ENCODE measurements at regions not wholly inside any gene's neighbourhood (a gene's known extent, or its start where the extent isn't known, plus 50 kb on each side); places are given as distances from the start of the nearest gene placed in this dataset.

GRCh38 chr1:65486613-65487012 is 66.1 kb downstream of the LEPR start:
- no peak for DNase-seq

- DNase-seq, result no peak
Measured at GRCh38 chr1:65489481-65489880, 69.0 kb downstream of the LEPR start.

GRCh38 chr1:65490231-65491009 is 70.0 kb downstream of the LEPR start:
- no peak for DNase-seq

- DNase-seq, result no peak
Measured at GRCh38 chr1:65491472-65491871, 71.0 kb downstream of the LEPR start.

DNA sequence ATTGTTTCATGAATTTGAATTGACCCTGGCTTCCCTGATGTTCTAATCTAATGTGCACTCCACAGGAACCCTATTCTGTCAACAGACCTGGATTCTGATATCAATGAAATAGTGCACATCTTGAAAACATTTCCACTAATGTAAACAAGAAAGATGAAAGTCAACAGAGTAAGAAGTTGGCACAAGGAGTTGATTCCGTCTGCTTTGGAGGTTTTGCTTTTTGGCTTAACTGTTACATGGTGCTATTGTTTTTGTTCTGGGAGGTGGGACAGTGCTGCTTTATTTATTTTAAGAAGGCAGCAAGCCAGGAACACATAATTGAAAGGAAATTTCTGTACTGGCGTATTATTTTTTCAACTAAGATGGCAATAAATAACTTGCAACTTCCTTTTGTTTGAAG is 73.3 kb downstream of the LEPR start:
- DNase-seq, result no peak

DNA sequence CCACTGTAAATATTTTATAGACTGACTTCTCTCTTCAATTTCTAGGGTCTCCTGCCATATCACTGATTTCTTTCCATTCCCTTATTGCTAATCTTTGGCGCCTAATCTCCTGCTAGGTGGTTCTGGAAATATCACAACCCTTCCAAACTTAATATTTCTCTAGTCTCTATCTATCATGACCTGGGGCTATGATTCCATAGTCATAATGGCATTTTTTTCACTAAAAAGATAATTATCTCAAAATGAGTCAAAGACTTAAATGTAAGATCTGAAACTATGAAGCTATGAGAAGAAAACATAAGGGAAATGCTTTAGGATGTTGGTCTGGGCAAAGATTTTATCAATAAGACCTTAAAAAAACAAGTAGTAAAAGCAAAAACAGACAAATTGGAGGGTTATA is 74.2 kb downstream of the LEPR start:
- no peak for DNase-seq

DNA sequence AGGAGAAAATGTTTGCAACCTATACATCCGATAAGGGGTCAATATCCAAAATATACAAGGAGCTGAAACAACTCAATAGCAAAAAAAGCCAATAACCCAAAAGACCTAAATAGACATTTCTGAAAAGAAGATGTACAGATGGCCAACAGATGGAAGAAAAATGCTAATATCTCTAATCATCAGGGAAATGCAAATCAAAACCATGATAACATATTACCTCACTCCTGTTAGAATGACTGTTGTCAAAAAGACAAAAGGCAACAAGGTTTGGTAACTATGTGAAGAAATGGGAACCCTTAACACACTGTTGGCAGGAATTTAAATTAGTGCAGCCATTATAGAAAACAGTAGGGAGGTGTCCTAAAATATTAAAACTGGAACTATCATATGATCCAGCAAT is 74.7 kb downstream of the LEPR start:
- no peak for DNase-seq

DNA sequence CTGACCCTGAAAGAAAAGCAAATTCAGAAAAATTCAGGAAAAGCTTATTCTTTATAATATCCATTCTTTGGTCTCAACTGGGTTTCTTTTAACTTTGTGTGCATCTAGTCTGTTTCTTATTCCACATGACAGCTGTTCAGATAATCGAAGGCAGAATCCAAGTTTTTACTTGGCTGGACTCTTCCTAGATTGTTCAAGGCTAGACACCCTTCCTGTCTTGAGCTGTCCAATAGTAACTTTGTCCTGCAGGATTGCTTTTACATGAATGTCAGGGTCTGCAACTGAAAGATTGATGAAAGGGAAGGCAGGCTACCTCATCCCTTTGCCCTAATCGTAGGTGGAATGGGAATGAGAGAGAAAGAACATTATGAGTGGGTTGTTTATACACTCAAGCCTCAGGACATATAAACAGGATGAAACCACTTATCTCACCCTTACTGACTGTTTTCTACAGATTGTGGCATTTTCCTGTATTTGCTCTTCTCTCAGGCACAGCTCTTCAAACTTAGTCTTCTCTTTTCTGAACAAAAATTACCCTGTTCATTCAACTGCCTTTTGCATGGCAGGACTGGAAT is 76.9 kb downstream of the LEPR start:
- DNase-seq, result no peak

DNA sequence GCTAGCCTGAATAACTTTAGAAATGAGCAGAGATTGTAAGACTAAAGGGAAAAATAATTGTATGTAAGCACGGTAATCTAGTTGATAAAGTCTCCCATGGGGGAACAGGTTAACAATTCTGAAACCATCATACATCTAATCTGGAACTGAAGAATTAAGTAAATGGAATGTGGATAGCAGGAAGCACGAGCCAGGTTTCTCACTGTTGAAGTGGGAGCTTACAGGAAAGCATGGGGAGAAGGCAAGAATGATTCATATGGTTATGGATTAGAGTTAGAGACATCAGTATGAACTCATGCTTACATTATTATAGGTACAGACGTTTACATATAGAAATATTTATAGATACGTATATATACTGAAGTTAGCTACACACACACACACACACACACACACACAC is 83.0 kb downstream of the LEPR start:
- no peak for DNase-seq

- DNase-seq, result no peak
Measured at GRCh38 chr1:65504263-65504662, 83.8 kb downstream of the LEPR start.

DNA sequence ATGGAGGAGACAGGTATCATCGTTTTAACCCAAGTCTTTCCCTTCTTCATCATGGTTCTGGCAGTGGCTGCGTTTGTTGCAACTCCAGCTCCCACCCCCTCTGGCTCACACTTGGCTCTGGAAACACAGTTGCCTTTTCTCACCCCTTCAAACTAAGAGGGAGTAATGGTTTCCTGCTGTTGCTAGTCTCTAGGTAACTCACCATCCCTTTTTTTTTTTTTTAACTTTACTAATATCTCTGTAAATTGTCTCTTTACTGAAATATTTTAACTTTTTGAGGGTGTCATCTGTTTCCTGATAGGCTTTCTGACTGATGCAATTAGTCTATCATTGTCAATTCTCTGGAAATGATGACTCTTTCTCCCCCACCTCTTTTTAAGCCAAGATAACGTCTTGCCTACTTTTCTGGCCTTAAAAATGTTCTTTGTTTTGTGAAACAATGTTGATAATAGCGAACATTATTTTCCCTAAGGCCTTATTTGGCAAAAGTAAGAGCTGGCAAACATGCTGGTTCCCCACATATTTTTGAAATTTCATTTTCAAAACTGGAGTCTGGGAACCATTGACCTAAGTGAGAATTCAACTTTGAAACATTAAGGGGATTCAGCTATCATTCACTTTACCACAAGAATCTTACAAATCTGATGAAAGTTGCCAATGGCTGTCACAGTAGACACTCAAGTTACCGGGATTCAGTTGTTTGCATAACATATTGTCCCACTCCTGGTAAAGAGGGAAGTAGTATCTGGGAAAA is 85.3 kb downstream of the LEPR start:
- DNase-seq, result no peak

- DNase-seq, result no peak
Measured at GRCh38 chr1:65508051-65508450, 87.6 kb downstream of the LEPR start.

GRCh38 chr1:65509912-65510680 is 89.6 kb downstream of the LEPR start:
- DNase-seq, result no peak

DNA sequence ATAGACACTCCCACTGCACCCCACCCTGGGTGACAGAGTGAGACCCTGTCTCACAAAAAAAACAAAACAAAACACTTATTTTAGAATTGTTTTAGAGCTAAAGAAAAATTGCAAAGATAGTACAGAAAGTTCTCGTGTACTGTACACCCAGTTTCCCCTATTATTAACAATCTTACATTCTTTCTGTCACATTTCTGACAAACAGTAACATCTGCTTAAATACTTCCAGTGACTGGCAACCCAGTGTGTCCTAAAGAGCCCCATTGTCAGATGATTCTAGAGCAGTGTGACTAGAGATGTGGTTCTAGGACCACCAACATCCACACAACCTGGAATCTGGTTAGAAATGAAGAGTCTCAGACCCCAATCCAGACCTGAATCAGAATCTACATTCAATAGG is 90.5 kb downstream of the LEPR start:
- DNase-seq, result no peak

GRCh38 chr1:65512383-65512782 is 91.9 kb downstream of the LEPR start:
- DNase-seq, result no peak

DNA sequence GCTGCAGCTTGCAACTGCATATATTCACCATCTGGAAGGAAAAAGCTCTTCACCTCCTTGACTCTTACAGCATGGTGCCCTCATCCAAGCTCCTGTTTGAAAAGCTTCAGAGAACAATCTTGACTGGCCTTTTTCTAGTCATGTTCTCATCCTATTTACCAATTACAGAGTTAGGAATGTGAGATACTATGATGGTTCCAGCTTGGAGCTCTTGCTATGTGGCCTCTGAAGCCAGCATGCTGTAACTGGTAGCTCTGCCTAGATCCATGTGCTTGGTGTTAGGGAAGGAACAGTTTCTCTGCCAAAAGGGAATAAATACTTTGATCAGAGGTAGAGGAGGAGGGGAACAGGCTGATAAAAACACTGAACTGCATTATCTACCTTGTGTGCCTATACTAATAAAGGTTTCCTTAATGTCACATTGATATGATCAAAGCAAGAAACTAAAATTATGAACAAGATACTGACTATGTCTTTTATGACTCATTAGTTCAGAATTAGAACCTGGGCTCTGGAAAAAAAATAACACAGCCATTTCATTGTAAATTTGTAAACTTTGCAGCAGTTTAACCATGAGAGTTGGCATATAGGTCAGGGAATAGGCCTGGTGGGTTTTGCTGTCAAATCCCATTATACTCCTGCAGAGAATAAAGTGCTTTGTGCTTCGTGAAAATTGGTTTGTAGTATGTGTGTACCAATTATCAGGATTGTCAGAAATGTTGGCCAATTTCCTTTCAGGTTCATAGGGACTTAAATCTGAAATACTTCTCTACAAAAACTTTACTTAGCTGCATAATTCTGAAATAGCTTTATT is 92.7 kb downstream of the LEPR start:
- DNase-seq, result no peak

DNA sequence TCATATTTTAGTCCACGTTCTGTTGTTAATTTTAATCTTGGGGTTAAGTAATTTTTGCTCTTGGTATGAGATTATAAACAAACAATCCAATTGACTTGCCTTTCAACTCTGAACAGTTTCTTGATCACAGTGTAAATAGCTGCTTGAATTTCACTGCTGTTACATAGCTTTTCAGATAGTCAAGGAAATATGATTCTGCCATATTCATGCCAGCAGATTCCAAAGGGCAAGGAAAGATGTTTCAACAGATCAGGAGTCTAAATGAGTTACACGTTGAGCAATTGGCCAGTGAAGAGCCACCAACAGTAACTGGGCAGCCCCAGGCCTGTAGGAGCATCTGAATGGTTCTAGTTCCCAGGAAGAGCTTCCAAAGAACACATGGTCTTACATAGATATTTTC is 93.6 kb downstream of the LEPR start:
- no peak for DNase-seq

- DNase-seq, result no peak
Measured at GRCh38 chr1:65524931-65525265, 104.4 kb downstream of the LEPR start.

DNA sequence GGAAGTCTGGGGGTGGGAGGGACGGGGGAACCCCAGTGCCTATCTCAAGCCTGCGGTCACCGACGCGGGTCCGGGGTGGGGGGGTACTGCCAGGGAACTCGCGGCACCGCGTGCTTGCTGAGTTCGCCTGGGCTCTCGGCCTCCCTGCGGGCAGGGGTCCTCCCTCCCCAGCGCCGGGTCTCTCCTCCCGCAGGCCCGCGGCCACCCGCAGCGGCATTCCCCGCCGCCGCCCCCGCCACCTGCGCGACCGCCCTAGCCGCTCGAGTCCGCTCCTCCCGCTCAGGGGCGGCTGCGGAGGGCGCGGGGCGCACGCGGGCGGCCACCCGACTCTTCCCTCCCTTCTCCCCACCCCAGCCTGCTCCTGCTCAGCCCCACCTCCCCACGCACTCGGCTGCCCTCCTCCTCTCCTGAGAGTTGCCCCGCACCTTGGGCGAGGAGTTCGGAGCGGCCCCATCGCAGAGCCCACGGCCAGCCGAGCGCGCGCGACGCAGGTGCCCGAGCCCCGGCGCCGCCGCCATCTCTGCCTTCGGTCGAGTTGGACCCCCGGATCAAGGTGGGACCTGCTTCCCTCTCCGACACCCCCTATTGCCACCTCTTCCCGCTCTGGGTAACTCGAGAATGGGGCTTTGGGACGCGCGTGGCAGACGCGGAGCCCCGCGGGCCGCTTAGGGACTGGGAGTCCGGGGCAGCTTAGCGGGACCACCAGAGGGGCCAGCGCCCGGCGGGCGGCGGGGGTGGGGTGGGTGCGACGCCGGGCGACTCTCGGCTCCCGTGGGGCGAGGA is 105.0 kb downstream of the LEPR start:
- no peak for DNase-seq

GRCh38 chr1:65526049-65526556 is 105.6 kb downstream of the LEPR start:
- DNase-seq, result no peak

- no peak for DNase-seq
Measured at GRCh38 chr1:65527190-65527589, 106.7 kb downstream of the LEPR start.

Measured in NCI-H187 (cell line).